ENCODE measurements at regions not wholly inside any gene's neighbourhood (a gene's known extent, or its start where the extent isn't known, plus 50 kb on each side); places are given as distances from the start of the nearest gene placed in this dataset.

DNA sequence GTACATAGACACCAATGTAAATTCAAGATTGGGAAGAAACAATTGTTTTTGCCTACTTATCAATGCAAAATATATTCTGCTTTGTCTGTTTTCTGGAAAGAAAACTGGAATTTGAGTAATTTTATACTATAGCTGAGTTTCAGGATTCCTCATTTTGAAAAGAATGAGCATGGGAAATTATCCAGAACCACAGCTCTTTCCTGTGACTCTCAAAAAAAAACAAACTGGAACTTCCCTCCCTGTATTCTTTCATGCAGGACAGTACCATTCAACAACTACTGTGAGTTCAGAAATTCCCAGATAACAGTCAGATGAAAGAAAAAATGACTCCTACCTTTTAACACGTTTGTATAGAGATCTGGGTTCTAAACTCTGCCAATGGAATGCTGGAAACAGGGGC, 372.4 kb downstream of the TGFB2 start:
- no peak for DNase-seq (ENCODE audit: low spot score)

DNA sequence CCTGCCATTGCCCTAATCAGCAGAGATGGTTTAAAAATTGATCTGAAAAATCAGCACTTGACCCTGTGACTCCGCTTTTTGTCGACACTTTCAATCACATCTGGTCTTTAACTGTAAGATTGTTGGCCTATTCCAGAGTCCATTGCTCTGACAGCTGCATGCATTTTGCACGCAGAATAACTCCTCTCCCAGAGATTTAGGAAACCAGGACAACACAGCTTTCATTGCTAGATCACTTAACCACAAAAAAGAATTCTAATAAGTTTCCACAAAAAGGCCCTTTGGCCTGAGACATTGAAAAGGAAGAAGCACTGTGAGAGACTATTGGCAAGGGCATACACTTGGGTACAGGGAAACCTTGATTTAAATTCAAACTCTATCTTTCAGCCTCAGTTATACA, 373.1 kb downstream of the TGFB2 start:
- DNase-seq (ENCODE audit: low spot score) = no peak

- no peak for DNase-seq (ENCODE audit: low spot score)
Measured at GRCh38 chr1:218718977-218719376, 373.8 kb downstream of the TGFB2 start.

GRCh38 chr1:218728898-218729565, 383.9 kb downstream of the TGFB2 start:
- DNase-seq (ENCODE audit: low spot score) = no peak

GRCh38 chr1:218735436-218736032, 390.4 kb downstream of the TGFB2 start:
- no peak for DNase-seq (ENCODE audit: low spot score)

DNA sequence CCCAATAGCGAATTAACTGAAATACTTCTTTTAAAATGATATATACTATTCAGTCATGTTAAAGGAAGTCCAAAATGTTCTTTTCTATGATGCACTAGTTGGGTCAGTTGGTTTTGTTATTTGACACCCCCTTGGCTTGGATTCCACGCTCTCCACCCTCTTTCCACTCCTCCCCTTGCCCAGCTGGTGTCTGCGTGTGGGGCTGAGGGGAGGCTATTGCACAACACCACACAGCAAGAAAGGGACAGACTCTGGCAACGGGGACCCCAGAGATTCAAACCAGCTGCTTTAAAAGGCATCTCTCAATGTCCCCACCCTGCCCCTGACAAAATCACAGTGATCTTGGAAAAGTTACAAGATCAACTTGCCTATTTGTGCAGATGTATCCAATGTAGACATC, 394.3 kb downstream of the TGFB2 start:
- no peak for DNase-seq (ENCODE audit: low spot score)

GRCh38 chr1:218741852-218742251, 396.7 kb downstream of the TGFB2 start:
- no peak for DNase-seq (ENCODE audit: low spot score)

GRCh38 chr1:218742467-218743262, 397.5 kb downstream of the TGFB2 start:
- no peak for DNase-seq (ENCODE audit: low spot score)

DNA sequence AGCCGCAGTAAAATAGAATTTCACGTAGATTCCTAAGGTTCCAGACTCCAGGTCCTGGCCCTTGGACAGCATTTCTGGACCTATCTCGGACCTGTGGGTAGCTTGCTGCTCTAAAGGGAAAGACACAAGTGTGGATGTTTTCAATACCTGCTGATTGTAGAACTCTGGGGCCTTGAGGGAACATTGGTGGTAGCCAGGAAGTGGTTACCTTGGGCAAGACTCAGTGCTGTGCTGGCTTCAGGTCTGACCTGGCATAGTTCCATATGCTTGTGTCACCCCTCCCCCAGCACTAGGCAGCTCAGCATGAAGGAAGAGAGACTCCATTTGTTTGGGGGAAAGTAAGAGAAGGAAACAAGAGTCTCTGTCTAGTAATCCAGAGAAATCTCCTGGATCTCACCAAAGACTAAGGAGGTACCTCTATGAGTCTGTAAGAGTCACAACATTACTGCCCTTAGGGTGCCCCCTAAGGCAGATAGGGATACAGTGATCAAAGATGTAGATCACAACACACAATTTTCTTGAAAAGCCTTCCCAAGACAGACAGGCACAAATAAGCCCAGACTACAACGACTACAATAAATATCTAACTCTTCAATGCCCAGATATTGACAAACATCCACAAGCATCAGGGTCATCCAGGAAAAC, 398.8 kb downstream of the TGFB2 start:
- no peak for DNase-seq (ENCODE audit: low spot score)

DNA sequence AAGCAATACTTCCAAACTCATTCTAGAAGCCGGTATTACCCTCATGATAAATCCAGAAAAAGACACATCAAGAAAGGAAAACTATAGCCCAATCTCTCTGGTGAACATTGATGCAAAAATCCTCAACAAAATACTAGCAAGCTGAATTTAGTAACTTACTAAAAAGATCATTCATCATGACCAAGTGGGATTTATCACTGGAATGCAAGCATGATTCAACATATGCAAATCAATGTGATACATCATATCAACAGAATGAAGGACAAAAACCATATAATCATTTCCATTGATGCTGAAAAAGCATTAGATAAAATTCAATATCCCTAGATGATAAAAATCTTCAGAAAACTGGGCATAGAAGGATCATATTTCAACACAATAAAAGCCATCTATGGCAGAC, 402.9 kb downstream of the TGFB2 start:
- DNase-seq (ENCODE audit: low spot score) = no peak

GRCh38 chr1:218750216-218750970, 405.3 kb downstream of the TGFB2 start:
- DNase-seq (ENCODE audit: low spot score) = no peak

GRCh38 chr1:218751208-218751948, 406.2 kb downstream of the TGFB2 start:
- DNase-seq (ENCODE audit: low spot score) = no peak

GRCh38 chr1:218752126-218752525, 407.0 kb downstream of the TGFB2 start:
- no peak for DNase-seq (ENCODE audit: low spot score)

- no peak for DNase-seq (ENCODE audit: low spot score)
Measured at GRCh38 chr1:218754477-218754876, 409.3 kb downstream of the TGFB2 start.

- DNase-seq (ENCODE audit: low spot score) = no peak
Measured at GRCh38 chr1:218755128-218755527, 410.0 kb downstream of the TGFB2 start.

- no peak for DNase-seq (ENCODE audit: low spot score)
Measured at GRCh38 chr1:218759795-218760194, 413.9 kb upstream of the LYPLAL1 start.

DNA sequence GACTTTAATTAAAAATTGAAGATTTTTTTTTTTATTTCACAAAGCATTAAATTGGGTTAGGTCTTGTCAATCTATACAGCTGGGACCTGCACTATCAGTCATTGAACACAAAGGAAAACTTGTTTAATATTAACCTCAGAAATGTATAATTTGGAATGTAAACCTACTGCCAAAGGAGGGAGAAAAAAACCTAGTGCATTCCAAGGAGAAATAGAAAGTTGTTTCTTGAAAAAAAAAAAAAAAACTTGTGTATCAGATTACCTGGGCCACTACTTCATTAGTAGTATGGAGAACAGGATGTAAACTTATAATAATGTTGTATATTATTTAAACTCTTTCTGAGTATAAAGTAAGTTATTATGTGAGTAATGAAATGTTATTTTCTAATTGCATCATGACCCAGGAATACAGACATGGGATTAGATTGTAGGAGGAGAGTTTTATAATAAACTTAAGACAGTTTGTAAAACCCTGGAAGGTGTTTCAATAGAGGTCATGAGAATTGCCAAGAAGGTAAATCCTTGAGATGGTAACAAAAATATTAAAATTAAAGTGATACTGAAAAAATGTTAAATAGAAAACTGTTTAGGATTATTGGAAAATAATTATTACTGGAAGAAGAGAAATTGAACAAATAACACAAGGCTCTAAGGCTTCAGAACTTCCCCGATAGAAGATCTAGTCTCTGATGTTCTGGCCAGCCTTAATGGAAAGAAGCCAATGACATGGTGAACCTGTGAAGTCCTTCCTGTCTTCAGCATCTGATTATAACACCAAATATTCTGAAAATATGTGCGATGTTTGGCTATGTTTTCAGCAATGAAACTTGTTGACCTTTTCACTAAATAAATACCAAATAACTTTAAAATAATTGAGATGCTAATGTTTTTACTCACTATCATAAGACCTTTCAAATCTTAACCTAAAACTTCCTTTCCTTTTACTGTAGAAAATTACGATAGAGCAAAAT, 412.8 kb upstream of the LYPLAL1 start:
- no peak for DNase-seq (ENCODE audit: low spot score)

- DNase-seq (ENCODE audit: low spot score) = no peak
Measured at GRCh38 chr1:218763538-218763937, 410.1 kb upstream of the LYPLAL1 start.

DNA sequence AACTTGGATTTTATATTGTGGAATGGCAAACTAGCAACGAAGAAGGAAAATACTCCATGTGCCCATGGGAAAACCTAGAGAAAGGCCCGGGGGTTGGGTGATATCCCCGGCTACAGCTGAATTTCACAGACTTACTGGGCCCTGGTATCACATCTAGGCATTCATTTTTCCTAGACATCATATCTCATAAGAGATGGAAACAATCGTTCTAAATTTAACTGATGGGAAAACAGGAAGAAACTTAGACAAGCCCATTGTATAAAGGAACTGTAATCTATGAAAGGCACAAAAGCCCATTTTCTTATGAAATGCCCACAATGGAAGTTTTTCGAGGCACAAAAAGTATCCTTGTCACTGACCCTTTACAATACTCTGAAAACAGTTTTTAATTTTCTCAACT, 407.9 kb upstream of the LYPLAL1 start:
- DNase-seq (ENCODE audit: low spot score) = no peak

GRCh38 chr1:218771931-218772330, 401.7 kb upstream of the LYPLAL1 start:
- DNase-seq (ENCODE audit: low spot score) = no peak
